Epithelial cell of proximal tubule (primary cell): ENCODE measurements at regions not wholly inside any gene's neighbourhood (a gene's known extent, or its start where the extent isn't known, plus 50 kb on each side); places are given as distances from the start of the nearest gene placed in this dataset.
"Not testable (repeated sequence)": the region's sequence is repeated elsewhere in the genome, so short reads cannot be mapped to it uniquely, and the experiment has no call there.

Experiments
- DNase-seq: peaks from one replicate; pipeline ENCODE4 v3.0.0-alpha.2; 2011; ENCODE audit warnings: low read depth
- H3K4me3 ChIP-seq: 2 replicates; pipeline ENCODE4 v1.5.1; 2011; ENCODE audit warnings: low read depth, mild to moderate bottlenecking, low read length
- CTCF ChIP-seq: conservative IDR thresholded peaks from 2 replicates; pipeline ENCODE4 v1.5.1; 2012; ENCODE audit warnings: low read depth, mild to moderate bottlenecking, low read length

DNA sequence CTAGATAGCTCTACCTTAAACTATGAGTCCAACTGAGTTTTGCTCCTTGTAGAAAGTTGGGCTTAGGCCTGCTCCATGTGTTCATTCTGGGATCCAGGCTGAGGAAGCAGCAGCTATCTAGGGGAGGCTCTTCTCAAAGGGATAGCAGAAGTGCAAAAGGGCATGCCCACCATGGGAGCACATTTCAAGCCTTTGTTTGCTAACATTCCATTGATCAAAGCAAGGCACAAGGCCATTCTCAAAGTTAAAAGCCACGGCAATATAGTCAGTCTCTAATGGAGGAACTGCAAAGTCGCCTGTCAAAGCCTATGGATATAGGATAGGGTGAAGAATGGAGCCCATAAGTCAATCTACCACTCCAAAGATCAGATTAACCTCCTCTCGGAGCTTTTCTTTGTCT, 488.1 kb upstream of the ARX start:
- TF ChIP-seq CTCF, result no peak
- H3K4me3 ChIP-seq, result no peak overlapping the region
- DNase-seq, result no peak

DNA sequence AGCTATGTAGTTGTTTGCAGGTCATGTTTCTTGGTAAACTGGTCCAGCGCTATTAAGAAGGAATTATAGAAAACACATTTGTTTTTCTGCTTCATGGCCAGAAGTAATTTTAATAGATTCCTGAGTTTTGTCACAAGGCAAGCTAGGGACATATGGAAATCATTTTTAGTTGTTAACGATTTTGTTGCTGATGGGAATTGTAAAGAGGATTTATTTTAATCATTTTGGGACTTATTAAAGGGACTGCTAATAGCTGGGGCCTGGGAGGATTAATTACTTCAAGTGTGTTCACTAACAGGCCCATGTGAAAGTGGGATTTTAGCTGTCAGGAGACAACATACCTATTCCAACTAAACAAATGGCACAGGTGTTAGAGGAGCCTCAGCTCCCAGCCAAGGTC, 492.0 kb upstream of the ARX start:
- no peak for TF ChIP-seq CTCF
- H3K4me3 ChIP-seq, result no peak overlapping the region
- DNase-seq, result no peak

DNA sequence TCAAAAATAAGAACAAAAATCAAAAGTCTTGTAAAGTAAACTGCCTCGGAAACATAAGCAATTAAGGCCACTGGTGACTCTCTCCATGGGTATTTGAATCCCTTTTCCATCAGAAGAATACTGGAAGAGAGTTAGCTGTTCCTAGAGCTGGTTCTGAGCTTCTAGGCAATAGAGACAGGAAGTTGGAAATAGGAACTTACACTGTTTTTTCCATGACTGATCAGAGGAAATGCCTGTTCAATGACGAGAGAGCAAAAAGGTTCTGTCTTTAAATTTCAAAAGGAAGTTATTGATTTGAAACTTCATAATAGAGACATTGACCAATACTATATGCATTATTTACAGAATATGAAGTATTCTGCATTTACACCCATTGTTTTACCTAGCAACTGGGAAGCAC, 503.5 kb upstream of the ARX start:
- no peak for TF ChIP-seq CTCF
- no peak overlapping the region for H3K4me3 ChIP-seq

DNA sequence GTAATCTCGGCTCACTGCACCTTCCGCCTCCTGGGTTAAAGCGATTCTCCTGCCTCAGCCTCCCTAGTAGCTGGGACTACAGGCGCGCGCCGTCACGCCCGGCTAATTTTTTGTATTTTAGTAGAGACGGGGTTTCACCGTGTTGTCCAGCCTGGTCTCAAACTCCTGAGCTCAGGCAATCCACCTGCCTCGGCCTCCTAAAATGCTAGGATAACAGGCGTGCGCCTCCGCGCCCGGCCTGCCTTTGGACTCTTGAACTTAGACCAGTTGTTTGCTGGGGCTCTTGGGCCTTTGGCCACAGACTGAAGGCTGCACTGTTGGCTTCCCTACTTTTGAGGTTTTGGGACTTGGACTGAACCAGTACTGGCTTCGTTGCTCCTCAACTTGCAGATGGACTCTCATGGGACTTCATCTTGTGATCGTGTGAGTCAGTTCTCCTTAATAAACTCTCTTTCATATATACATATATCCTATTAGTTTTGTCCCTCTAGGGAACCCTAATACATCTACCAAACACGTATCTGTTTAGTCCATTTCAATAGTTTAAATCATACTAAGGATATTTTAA, 506.8 kb upstream of the ARX start:
- DNase-seq, H3K4me3 ChIP-seq: not testable (repeated sequence)

More for the DNA sequence above, 503.5 kb upstream of the ARX start:
- no peak for DNase-seq

DNA sequence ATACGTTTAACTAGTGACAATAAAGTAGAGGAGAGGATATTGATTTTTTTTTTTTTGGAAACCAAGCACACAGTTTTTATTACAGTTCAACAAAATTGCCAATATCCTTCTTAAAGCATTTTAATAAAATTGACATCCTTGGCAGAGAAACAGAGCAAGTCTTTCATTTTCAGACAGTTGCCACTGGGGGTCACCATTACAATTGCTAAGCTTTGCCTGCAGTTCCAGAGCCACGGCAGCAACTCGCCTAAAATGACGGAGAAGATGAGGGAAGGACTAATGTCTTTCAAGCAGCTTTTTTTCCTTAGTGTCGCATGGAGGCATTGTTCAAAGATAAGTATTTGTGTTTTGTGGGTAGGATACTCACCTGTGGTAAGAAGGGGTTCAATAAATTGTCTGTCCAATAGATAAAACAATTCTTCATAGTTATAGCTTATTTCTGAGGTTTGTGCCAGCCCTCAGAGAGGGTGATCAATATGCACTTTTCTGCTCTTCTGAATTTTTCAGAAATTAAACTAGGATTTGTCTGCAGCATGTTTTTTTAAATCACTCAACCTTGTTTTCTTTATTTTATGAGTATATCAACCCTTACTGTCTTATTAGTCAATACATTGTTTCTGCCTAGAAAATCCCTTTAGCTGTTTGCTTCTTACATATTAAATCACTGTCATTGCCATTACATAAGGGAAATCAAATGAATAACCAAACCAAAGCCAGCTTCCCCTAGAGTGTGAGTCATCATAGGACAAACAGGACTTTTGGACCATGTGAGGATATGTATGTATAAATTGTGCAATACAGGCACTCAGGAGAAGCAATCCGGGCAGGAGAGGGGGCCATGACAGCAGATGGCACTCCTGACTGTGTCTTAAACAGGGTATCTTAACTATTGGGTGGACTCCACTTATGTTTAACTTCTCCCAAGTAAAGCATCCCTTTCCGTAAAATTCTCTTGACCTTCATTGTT, 508.1 kb upstream of the ARX start:
- no peak overlapping the region for H3K4me3 ChIP-seq
- DNase-seq, result peak; percentile 44
- TF ChIP-seq CTCF, result peak; percentile 48

DNA sequence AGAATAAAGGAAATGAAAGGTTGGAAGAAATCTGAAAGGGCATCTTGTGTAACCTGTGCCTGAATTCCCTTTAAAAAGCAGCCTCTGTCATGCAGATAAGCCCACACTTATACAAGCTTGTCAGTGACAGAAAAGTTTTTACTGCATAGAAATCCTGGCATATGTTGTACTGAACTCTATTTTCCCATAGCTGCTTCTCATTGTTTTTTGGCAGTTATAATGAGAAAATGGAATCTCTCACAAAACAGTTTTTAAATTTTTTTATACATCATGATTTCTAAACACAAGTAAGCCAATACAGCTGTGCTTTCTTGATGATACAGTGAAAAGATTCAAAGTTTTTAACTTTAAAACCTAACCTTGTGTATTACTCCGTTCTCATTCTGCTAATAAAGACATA, 511.4 kb upstream of the ARX start:
- no peak for TF ChIP-seq CTCF
- no peak for DNase-seq
- H3K4me3 ChIP-seq, result no peak overlapping the region

DNA sequence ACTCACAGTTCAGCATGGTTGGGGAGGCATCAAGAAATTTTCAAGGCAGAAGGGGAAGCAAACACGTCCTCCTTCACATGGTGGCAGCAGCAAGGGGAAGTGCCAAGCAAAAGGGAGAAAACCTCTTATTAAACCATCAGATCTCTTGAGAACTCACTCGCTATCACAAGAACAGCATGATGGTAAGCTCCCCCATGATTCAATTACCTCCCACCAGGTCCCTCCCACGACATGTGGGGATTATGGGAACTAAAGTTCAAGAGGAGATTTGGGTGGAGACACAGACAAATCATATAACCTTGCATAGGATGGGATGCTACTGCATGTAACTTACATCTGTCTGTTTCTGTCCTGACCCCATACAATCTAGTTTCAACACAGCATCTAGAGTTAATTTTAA, 511.8 kb upstream of the ARX start:
- no peak for TF ChIP-seq CTCF
- no peak for DNase-seq
- no peak overlapping the region for H3K4me3 ChIP-seq
